IPS DF 4.7 (cell line): ENCODE measurements at regions not wholly inside any gene's neighbourhood (a gene's known extent, or its start where the extent isn't known, plus 50 kb on each side); places are given as distances from the start of the nearest gene placed in this dataset.
"Not testable (repeated sequence)": the region's sequence is repeated elsewhere in the genome, so short reads cannot be mapped to it uniquely, and the experiment has no call there.

Experiments used
- DNase-seq: peaks from one replicate; pipeline ENCODE4 v3.0.0-alpha.2; 2013; ENCODE audit warnings: low spot score; ENCODE audit errors: extremely low read depth

DNA sequence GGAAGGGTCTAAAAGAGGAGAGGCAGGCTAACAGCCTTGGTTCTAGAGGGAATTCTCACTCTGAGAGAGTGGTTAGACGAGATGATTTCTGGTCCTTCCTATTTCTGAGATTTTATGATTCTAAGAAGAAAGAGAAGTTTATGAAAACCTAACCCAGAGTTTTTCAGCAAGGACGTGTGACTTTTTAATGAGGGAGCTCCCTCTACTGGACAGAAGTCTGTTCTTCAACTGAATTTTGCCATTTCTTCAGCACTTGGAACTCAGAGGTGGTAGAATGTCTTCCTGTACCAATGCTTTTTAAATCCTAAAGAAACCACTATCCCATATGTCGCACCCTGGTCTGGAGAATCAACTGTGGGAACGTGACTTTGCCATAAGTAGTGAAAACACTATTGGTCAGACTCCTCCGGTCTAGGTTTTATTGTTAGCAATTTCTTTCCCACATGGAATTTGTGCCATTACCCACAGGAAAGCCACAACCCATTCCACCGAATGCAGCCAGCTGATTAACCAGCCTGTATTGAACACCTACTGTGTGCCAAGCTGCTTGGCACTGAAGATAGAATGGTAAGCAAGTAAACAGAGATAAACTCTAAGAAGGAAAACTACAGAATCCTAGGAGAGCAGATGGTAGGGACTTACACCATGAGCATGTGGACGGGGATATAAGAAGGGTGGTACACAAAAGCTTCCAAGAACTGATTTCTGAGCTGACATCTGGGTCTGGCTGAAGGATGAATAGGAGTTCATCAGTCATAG lies 199.5 kb upstream of the LMCD1 start:
- no peak for DNase-seq

DNA sequence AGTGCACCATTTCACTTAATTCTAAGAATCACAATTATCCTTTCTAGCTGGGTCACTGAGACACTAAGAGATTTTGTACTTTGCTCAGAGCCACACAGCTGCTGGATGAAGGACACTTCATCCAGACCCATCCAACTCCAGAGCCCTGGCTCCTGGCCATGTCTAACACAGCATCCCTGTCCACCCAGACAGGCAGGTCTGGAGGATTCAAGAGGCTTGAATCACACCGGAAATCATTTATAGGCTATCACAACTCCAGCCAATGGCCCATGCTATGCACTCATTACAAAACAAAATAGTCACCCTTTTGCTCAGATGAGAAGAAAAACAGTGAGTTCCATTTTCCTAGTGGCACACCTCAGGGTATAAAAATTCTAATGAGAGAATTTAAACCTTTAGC lies 198.2 kb upstream of the LMCD1 start:
- no peak for DNase-seq

DNA sequence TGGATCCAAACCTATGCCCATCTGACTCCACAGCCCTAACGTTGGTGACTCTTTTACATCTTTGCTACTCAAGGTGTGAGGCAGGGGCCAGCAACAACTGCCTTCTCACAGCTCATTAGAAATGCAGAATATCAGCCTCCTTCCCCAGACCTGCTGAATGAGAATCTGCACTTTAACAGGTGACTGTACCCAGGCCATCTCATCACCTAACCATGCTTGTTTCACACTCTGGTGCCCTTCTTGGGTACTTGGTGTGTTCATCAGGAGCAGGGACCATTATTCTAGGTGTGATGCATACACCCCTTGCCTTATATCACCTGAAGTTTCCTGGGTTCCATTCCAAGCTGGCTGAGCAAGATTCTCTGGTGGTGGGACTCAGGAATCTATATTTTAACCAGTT lies 196.3 kb upstream of the LMCD1 start:
- DNase-seq: no peak

DNA sequence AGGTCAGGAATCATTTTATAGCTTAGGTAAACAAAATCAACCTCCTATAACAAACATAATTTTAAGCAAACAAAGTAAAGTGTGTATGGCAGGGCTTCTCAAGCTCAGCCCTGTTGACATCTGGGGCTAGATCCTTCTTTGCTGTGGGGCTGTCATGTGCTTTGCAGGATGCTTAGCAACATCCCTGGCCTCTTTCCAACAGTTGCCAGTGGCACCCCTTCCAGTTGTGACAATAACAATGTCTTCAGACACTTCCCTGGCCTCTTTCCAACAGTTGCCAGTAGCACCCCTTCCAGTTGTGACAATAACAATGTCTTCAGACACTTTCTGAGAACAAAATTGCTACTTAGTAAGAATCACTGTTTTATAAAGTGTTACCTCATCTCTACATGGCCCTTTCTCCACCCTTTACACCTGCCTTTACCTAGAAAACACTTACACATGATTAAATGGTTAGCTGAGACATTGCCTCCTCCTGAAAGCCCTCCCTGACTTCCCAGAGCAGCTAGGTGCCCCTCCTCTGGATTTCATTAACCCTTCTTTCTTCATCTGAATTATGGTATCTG lies 194.0 kb upstream of the LMCD1 start:
- no peak for DNase-seq

DNA sequence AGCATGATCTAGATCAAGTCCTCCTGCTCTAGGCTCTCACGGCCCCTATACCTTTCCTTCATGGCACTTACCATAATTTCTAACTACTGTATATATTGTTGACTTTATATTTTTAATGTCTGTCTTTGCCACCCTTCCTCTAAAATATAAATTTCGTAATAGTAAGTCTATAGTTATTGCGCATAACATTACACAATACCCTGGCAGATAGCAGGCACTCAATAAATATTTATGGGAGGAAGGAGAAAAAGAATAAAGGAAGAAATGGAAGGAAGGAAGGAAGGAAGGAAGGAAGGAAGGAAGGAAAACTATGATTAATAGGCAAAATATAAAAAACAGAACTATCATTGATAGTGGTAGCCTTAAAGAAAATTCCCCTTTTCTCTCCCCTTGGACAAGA lies 190.3 kb upstream of the LMCD1 start:
- DNase-seq: no peak

DNA sequence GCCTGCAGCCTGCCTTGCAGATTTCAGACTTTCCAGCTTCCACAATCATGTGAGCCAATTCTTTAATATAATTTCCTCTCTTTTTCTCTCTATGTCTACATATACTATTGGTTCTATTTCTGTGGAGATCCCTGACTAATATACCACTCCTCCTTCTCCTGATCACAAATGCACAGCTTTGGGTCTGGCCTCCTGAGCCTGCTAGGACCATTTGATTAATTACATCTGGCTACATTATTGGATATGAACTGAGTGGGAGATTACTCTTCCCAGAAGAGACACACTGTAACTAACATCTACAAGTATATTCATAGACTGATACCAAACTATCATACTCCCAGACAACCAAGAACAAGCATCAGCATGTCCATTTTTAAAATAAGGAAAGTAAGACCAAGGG lies 188.9 kb upstream of the LMCD1 start:
- no peak for DNase-seq

DNA sequence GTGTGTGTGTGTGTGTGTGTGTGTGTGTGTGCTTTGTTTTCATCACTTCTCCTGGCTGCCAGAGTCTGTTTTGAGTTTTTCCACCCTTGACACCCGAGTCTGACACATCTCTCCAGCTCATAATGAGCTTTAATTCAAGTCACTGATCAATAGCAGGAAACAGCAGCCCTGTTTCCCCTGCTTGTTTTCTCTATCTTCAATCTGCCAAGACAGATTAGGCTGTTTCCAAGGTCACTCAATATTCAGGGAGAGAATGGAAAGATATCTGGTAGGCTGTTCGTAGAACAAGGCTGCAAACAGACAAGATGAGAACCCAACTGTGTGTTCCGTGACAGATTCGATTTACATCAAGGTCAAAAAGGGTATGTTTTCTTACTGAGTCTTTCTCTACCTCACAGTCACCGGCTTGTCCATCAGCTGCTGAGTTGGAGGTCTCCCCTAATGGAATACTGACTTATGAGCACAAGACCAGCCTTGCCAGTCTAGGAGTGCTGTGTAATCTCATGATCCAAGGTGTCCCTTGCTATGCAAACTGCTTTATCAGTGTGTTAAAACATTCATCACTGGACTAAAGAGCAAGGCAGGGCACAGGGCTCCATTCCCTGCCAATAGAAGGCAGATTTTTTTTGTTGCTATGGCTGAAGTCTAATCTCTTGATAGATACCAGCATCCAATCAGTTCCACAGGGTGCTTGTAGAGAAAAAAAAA lies 187.9 kb upstream of the LMCD1 start:
- no peak for DNase-seq

DNA sequence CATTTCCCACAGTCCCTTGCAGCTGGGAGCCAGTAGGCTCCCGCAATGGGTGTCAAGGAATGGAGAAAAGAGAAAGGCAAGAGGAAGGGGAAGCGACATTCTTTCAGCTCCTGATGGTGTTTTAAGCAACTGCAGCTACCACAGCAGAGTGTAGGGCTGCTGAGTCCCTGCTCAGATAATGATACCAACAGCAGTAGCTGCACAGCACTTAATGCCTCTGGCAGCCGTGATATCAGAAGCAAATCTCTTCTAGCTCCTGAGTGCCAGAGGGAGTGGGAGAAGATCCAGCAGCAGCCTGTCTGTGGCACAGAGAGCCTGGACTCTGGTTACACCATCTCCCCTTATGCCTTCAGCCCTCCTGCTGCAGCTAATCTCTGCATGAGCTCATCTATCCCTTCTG lies 186.1 kb upstream of the LMCD1 start:
- not testable (repeated sequence) for DNase-seq

DNA sequence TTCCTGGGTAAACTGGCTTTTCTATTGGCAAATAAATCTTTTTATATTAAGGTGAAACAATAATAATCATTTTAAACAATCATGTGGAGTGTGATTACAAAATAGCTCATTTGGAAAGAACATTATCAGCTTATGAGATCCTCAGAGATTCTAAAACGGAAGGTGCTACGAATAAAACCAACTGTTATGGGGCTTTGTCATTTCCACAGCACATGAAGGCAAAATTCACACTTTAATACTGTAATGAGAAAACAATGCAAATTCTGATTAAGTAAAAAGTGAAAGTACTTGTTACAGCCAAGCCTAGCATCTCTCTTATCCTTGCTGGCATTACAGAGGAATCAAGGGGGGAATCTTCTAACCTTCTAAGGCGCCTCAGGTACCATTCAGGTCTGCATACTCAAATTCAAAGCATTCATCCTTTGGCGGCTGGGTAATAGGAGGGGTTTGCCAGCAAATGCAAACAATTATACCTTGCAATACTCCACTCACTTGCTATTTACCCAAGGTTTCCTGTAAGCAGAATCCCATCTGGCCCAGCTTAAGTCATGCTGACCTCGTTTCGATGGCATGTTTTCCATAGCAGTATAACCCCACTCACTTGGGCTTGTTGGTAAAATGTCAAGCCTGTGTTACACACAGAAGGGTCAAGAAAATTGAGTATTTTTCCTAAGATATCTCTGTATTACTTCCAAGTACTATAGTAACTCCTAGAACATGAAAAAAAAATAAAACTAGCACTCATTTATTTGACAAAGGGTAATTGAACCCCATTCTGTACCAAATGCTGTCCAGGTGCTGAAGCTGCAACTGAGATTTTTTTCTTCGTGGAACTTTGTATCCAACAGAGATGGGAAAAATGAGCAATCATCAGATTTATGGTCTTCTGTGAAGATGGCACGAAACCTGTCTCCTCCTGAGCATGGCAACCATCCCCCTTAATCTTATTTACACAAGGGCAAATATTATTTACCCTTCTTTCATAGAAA lies 183.7 kb upstream of the LMCD1 start:
- DNase-seq: no peak

DNA sequence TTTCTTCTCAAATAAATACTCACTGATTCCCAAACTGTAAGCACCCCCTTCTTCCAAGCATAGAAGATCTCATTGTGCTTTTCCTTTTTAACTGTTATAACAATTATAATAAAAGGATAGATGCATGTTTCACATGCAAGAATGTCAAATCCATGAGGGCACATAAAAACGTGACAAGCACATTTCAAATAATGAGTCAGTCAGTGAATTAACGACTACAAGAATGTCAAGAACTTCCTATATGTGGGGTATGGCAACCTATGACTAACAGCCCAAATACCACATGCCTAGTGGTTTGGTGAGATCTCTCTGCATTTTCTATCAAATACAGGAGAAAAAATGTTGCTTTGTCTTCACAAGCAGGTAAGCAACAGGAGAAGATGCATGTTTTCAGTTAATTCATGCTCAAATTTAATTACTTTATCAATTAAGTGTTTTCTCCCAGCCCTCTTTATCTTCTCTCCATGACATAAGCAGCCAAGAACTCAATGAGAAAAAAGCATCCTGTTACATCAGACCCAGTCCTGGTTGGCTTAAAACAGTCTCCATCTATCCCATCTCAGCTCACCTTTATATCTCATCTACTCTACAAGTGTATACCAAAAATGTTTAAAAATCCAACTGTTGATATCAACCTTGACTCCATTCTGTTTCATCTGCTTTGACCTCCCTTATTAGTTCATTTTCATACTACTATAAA lies 181.5 kb upstream of the LMCD1 start:
- no peak for DNase-seq

DNA sequence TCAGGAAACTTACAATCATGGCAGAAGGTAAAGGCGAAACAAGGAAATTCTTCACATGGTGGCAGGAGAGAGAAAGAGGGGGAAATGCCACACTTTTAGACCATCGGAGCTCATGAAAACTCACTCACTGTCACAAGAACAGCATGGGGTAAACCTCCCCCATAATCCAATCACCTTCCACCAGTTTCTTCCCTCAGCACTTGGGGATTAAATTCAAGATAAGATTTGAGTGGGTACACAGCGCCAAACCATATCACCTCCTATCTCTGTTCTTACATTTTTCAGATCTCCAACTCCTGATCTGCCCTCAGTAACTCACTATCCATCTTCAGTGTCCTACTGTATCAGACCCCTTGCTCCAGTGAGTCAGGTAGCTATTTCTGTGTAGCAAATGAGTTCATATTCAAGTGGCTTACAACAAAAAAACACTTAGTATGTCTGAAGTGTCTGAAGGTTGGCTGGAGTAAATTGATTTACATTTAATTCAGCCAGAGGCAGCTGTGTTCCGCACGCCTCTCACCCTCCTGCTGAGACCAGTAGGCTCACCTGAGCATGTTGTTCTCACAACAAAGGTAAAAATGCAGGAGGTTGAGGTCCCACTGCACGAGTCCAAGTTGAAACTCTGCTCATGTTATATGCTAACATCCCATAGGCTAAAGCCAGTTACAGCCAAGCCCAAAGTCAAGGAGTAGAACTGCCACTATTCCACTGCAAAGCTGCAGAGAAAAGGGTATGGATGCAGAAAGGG lies 180.7 kb upstream of the LMCD1 start:
- no peak for DNase-seq

DNA sequence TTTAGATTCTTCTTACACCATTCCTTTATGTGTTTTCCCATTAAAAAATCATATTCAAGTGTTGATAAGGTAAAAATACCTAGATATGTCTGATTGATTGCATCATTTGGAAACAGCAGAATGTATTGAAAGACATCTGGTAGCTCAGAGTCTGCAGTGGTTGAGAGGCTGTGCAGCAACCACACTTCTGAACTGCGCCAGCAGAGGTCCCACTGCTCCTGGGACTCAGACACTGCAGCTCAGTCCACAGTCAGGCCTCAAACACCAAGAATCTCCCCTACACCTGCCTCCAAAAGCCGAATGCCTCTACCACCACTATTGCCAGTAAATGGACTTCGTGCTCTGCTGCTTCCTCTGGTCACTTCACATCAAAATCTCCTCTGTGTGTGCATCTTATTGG lies 176.9 kb upstream of the LMCD1 start:
- DNase-seq: no peak

DNA sequence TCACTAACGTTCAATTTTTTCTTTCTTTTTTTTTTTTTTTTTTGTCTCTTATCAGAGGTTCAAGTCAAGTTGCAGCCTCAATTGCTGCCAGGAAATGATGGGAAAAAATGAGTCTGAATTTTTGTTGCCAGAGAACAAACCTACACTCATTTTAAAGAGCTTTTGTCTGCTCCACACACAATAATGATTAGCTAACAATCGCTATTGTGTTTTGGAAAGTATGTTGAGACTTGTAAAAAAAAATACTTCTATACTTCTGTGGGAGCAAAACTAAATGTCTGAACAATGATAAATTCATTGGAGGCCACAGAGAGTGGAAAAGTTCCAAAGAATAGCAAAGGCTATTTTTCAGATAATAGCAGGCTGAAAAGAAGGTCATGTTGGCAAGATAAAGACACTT lies 176.3 kb upstream of the LMCD1 start:
- DNase-seq: no peak

DNA sequence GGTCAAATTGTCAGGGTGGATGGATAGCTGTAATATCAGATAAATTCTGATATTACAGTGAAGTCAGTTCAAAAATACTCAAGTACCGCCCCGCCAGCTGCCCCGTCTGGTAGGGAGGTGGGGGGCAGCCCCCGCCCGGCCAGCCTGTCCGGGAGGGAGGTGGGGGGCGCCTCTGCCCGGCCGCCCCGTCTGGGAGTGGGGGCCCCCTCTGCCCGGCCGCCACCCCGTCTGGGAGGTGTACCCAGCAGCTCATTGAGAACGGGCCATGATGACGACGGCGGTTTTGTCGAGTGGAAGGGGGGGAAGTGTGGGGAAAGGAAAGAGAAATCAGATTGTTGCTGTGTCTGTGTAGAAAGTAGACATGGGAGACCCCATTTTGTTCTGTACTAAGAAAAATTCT lies 175.8 kb upstream of the LMCD1 start:
- not testable (repeated sequence) for DNase-seq

DNA sequence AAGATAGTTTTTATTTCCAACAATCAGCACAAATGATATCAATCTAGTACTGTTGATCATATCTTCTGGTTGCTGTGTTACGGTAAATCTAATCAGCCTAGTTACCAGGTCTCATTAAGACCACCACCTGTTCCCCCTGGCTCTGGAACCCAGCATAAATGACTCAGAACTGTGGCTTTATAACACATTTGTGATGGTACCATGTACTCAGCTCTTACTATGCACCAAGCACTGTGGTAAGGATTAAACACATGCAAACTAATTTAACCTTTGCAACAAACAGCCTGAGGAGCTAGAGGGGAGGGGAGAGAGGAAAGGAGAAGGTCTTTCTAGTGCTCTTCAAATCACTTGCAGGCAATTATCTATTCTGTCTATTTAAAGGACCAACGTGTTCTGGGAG lies 173.9 kb upstream of the LMCD1 start:
- no peak for DNase-seq

DNA sequence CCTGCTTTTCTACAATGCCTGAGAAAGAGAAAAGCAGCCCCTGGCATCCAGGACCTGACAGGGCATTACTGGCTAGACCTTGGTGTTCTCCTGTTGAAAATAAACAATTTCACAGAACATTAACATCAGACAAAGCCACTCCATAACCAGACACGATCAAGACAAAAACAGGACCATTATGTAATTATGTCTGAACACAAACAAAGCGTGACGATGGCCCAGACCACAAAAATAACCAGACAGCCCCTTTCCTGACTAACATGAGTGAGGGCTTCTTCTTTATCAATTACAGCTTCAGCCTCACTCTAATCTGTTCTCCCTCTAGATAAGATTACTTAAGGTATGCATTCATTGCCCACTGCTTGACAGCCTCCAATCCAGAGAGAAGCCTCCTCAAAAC lies 172.7 kb upstream of the LMCD1 start:
- DNase-seq: no peak

DNA sequence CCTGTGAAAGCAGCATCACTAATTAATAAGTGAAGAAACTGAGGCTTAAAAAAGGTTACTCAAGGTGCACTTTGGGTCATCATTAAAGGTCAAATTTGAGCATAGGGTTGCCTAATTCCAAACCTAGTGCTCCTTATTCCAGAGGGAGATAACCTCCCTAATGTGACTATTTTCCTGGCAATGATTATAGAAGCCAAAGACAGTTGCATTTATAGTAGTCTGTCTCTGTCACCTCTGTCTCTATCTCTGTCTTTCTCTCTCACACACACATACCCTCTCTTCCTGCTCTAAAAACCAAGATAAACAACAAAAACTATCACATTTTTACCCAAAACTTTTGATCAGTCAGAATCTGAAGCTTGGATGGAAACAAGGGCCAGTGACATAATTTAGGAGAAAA lies 172.0 kb upstream of the LMCD1 start:
- no peak for DNase-seq

DNA sequence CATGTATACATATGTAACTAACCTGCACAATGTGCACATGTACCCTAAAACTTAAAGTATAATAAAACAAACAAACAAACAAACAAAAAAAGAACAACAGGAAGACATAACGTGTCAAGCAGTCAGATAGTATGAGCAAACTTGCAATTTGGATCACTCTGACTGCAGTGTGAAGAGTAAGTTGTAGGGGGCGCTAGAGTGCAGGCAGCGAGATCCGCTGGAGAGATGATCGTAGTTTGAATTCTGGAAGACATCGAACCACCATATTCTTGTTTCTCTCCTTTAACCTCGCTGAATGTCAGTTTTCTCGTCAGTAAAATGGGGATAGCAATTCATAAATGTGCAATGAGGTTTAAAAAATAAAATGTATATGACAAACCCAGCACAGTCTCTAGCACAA lies 165.2 kb upstream of the LMCD1 start:
- no peak for DNase-seq

DNA sequence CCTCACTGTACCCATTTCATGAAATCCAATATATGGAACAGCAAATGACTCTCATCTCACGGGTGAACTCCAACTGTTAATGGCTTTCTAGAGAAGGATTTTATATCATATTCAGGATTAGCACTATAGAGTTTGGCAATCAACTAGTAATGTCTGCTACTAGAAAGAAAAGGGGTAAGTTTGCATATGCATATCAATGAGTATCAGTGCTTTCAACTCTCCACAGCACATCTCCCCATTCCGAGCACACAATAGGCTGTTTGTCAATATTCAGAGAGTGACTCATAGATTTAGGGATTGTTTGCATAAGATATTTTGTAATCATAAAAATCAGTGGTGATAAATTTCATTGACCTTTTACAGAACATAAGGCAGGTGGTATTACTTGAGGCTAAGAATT lies 163.2 kb upstream of the LMCD1 start:
- no peak for DNase-seq

DNA sequence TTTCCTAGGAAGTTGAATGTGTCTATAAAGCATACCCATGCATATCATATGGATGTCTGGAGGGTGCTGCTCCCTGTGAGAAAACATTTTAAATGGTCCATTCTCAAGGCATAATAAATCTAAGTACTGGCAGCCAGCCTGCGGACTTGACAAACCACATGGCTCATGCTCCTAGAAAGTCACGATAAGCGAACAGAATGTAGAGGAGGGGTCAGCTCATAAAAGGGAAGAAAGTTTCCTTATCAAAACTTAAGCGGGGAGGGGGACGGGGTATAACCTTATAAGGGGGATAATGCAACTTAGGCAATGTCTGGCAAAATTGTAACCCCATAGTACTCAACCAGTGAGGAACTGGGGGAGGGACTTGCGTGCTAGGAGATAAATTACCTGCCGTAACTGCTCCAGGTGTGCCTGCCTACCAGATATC lies 159.8 kb upstream of the LMCD1 start:
- no peak for DNase-seq
